ENCODE measurements at regions not wholly inside any gene's neighbourhood (a gene's known extent, or its start where the extent isn't known, plus 50 kb on each side); places are given as distances from the start of the nearest gene placed in this dataset.

DNA sequence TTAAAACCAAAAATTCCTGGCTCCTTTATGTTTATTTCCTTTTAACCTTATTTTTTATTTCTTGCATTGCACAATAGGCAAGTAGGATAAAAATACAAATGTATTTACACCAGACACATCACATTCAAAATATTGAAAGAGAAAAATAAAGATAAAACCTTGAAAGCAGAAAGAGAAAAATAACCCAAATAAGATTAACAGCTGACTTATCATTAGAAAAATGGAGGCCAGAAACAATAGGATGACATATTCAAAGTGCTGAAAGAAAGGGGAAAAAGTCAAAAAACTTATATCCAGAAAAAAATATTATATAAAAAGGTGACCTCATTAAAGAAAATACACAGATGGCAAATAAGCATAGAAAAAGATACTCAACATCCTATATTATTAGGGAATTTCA lies 459.4 kb downstream of the NUF2 start:
- TF ChIP-seq, protein P1, sequence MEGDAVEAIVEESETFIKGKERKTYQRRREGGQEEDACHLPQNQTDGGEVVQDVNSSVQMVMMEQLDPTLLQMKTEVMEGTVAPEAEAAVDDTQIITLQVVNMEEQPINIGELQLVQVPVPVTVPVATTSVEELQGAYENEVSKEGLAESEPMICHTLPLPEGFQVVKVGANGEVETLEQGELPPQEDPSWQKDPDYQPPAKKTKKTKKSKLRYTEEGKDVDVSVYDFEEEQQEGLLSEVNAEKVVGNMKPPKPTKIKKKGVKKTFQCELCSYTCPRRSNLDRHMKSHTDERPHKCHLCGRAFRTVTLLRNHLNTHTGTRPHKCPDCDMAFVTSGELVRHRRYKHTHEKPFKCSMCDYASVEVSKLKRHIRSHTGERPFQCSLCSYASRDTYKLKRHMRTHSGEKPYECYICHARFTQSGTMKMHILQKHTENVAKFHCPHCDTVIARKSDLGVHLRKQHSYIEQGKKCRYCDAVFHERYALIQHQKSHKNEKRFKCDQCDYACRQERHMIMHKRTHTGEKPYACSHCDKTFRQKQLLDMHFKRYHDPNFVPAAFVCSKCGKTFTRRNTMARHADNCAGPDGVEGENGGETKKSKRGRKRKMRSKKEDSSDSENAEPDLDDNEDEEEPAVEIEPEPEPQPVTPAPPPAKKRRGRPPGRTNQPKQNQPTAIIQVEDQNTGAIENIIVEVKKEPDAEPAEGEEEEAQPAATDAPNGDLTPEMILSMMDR (IDR thresholded peaks at IDR 0.05): no peak
- TF ChIP-seq POLR2A (IDR thresholded peaks at IDR 0.05): no peak
